IMR-90 (cell line): ENCODE measurements at regions not wholly inside any gene's neighbourhood (a gene's known extent, or its start where the extent isn't known, plus 50 kb on each side); places are given as distances from the start of the nearest gene placed in this dataset.

ENCODE experiments used
- ATAC-seq: fragments of 200-7000 bp; cut with Tn5 transposase; 2 replicates; pipeline ENCODE4 v1.9.1; 2020; ENCODE audit warnings: low read depth, mild to moderate bottlenecking, moderate library complexity
- BruUV-seq: library from RNA; stranded (reverse); fragments of 400-500 nt; replicated peaks from 2 replicates; lab custom pipeline; 2021; lab: Mats Ljungman, UMichigan
- CTCF ChIA-PET: fragments of 300-600 bp; formaldehyde crosslinking; extraction: SDS; loops from one replicate; lab custom pipeline; 2021; ENCODE audit warnings: antibody characterized with exemption; lab: Yijun Ruan, JAX
- POLR2A ChIA-PET: fragments of 300-600 bp; sonication (Branson Sonifier 250); formaldehyde crosslinking; loops from one replicate; lab custom pipeline; 2022; ENCODE audit warnings: antibody characterized with exemption; ENCODE audit not compliant: unreplicated experiment; lab: Charles Lee
- DNase-seq: peaks from one replicate; pipeline ENCODE4 v3.0.0; 2013
- H2AFZ ChIP-seq: replicated peaks from 2 replicates; pipeline ENCODE3; 2013; ENCODE audit warnings: low read length, mild to moderate bottlenecking; ENCODE audit not compliant: poor library complexity
- H2AK5ac ChIP-seq: 2 replicates; pipeline ENCODE4 v1.6.1; 2013; ENCODE audit warnings: low read depth, low read length, inconsistent platforms
- H2AK9ac ChIP-seq: replicated peaks from 2 replicates; pipeline ENCODE3; 2013; ENCODE audit warnings: mild to moderate bottlenecking, low read depth, low read length, moderate library complexity; ENCODE audit not compliant: poor library complexity
- H2BK120ac ChIP-seq: 2 replicates; pipeline ENCODE4 v1.6.1; 2013; ENCODE audit warnings: low read depth, low read length, inconsistent platforms
- H2BK15ac ChIP-seq: 3 replicates; pipeline ENCODE4 v1.6.1; 2013; ENCODE audit warnings: low read depth, low read length, inconsistent platforms
- H2BK20ac ChIP-seq: 2 replicates; pipeline ENCODE4 v1.6.1; 2013; ENCODE audit warnings: low read depth, mild to moderate bottlenecking, inconsistent platforms, low read length, moderate library complexity
- H2BK5ac ChIP-seq: 2 replicates; pipeline ENCODE4 v1.6.1; 2013; ENCODE audit warnings: mild to moderate bottlenecking, low read depth, low read length, inconsistent platforms; ENCODE audit not compliant: poor library complexity, severe bottlenecking
- H3K14ac ChIP-seq: replicated peaks from 2 replicates; pipeline ENCODE4 v1.6.1; 2013; ENCODE audit warnings: low read depth, low read length, inconsistent platforms
- H3K18ac ChIP-seq: 2 replicates; pipeline ENCODE4 v1.6.1; 2013; ENCODE audit warnings: low read depth, low read length, control low read depth
- H3K23ac ChIP-seq: 2 replicates; pipeline ENCODE4 v1.6.1; 2013; ENCODE audit warnings: low read depth, low read length, inconsistent platforms
- H3K27ac ChIP-seq: 2 replicates; pipeline ENCODE4 v1.5.1; 2013; ENCODE audit warnings: mild to moderate bottlenecking, control low read depth, low read length; ENCODE audit not compliant: insufficient read depth
- H3K27me3 ChIP-seq: 2 replicates; pipeline ENCODE4 v1.6.1; 2013; ENCODE audit warnings: low read length; ENCODE audit not compliant: control insufficient read depth, insufficient read depth
- H3K36me3 ChIP-seq: 2 replicates; pipeline ENCODE4 v1.6.1; 2013; ENCODE audit warnings: low read length, mixed read lengths; ENCODE audit not compliant: control insufficient read depth, insufficient read depth
- H3K4ac ChIP-seq: 2 replicates; pipeline ENCODE4 v1.6.1; 2013; ENCODE audit warnings: low read depth, low read length, inconsistent platforms
- H3K4me1 ChIP-seq: 2 replicates; pipeline ENCODE4 v1.6.1; 2013; ENCODE audit warnings: low read length, mixed read lengths; ENCODE audit not compliant: control insufficient read depth, insufficient read depth
- H3K4me2 ChIP-seq: 2 replicates; pipeline ENCODE4 v1.6.1; 2013; ENCODE audit warnings: low read depth, mild to moderate bottlenecking, control low read depth, low read length, moderate library complexity
- H3K4me3 ChIP-seq: 2 replicates; pipeline ENCODE4 v1.5.1; 2013; ENCODE audit warnings: low read depth, mild to moderate bottlenecking, control low read depth, low read length, moderate library complexity; ENCODE audit not compliant: insufficient read depth
- H3K56ac ChIP-seq: 2 replicates; pipeline ENCODE4 v1.6.1; 2013; ENCODE audit warnings: low read length, inconsistent platforms; ENCODE audit not compliant: insufficient read depth; ENCODE audit errors: extremely low read depth
- H3K79me1 ChIP-seq, 2 experiments: 2 replicates each; pipeline ENCODE4 v1.6.1; 2013; ENCODE audit warnings: low read length in 2 of 2, inconsistent platforms in 1 of 2, low read depth in 1 of 2
- H3K9ac ChIP-seq: 2 replicates; pipeline ENCODE4 v1.6.1; 2013; ENCODE audit warnings: low read depth, low read length, control low read depth
- H3K9me1 ChIP-seq: 2 replicates; pipeline ENCODE4 v1.6.1; 2013; ENCODE audit warnings: low read length, inconsistent platforms; ENCODE audit not compliant: insufficient read depth
- H3K9me3 ChIP-seq: 2 replicates; pipeline ENCODE4 v1.6.1; 2013; ENCODE audit warnings: low read length; ENCODE audit not compliant: control insufficient read depth, insufficient read depth
- H4K20me1 ChIP-seq: 2 replicates; pipeline ENCODE4 v1.6.1; 2013; ENCODE audit warnings: low read length, inconsistent platforms; ENCODE audit not compliant: insufficient read depth
- H4K5ac ChIP-seq: 2 replicates; pipeline ENCODE4 v1.6.1; 2013; ENCODE audit warnings: mild to moderate bottlenecking, low read depth, low read length, control low read depth
- H4K8ac ChIP-seq, 2 experiments: 2 replicates each; pipeline ENCODE4 v1.6.1; 2013; ENCODE audit warnings: low read depth in 2 of 2, low read length in 2 of 2, control low read depth in 1 of 2, inconsistent platforms in 1 of 2
- H4K91ac ChIP-seq: 2 replicates; pipeline ENCODE4 v1.6.1; 2013; ENCODE audit warnings: low read depth, low read length, inconsistent platforms; ENCODE audit not compliant: insufficient read depth
- BHLHE40 ChIP-seq: fragments of 150-350 bp; IDR thresholded peaks from 2 replicates; pipeline ENCODE4 v1.6.1; 2016; ENCODE audit warnings: mild to moderate bottlenecking, low read depth, low read length
- CEBPB ChIP-seq: IDR thresholded peaks from 2 replicates; pipeline ENCODE4 v1.6.1; 2012; ENCODE audit warnings: low read depth, low read length, improper control_type of control experiment
- CHD1 ChIP-seq: IDR thresholded peaks from 2 replicates; pipeline ENCODE4 v1.6.1; 2012; ENCODE audit warnings: low read depth, low read length, improper control_type of control experiment
- MAFK ChIP-seq: IDR thresholded peaks from 2 replicates; pipeline ENCODE4 v1.6.1; 2012; ENCODE audit warnings: low read depth, low read length, improper control_type of control experiment
- POLR2A ChIP-seq: IDR thresholded peaks from 2 replicates; pipeline ENCODE4 v1.6.1; 2012; ENCODE audit warnings: mild to moderate bottlenecking, low read depth, low read length
- SMC3 ChIP-seq: fragments of 150-350 bp; IDR thresholded peaks from 2 replicates; pipeline ENCODE4 v1.6.1; 2016; ENCODE audit warnings: low read depth, mild to moderate bottlenecking, antibody characterized with exemption, low read length, moderate library complexity
- USF2 ChIP-seq: fragments of 150-350 bp; IDR thresholded peaks from 2 replicates; pipeline ENCODE4 v1.6.1; 2017; ENCODE audit warnings: mild to moderate bottlenecking, antibody characterized with exemption, low read length, low read depth
- WGBS, 2 experiments: methylation state at CpG; one replicate each; pipeline versions ENCODE4 v1.1.5 to v1.1.7; 2013; ENCODE audit warnings: missing lambda C conversion rate in 2 of 2; ENCODE audit not compliant: insufficient read length in 1 of 2; ENCODE audit errors: extremely low coverage in 2 of 2; 5-methylcytosine and 5-hydroxymethylcytosine counted together
- dilution Hi-C: fragments of 300-500 bp; cut with HindIII; formaldehyde crosslinking; loops from one replicate; pipeline ENCODE4 v1.14.3; 2018; ENCODE audit warnings: low sequenced_read_pairs; ENCODE audit not compliant: unreplicated experiment
- in situ Hi-C: fragments of 300-500 bp; cut with MboI; formaldehyde crosslinking; loops from 3 replicates; pipeline ENCODE4 v1.14.3; 2019; ENCODE audit warnings: low sequenced_read_pairs, inconsistent platforms, mixed read lengths
- intact Hi-C: fragments of 100-400 bp; cut with micrococcal nuclease; formaldehyde crosslinking; loops from 2 replicates; pipeline ENCODE4 v1.10.0; 2022

DNA sequence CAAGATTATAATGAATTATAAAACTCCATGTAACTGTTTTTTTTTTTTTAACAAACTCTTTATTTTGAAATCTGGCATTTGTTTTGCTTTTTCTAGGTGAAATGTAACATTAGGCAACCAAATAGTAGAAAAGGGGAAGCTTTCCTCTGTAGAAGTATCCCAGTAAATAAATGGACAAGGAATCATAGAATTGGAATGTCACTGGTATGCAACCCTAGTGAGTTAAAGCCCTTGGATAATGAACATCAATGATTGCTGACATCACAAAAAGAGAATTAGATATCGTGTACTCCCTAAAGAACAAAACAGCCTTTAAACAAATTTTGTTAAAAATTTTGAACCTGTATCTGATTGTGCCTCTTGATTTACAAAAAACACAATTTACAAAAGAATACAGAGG, 93.9 kb upstream of the OGFRL1 start:
- no TSS peak for BruUV-seq
- WGBS, 2 experiments = no CpG with 5 or more reads among the region's 1 CpG
- Histone ChIP-seq H3K9ac (no peak overlapping the region), H3K56ac (no peak overlapping the region), H2AK5ac (no peak overlapping the region), H3K9me3 (no peaks in the 10 kb centered on the region), H4K8ac (no peak overlapping the region), H2AFZ (no peak overlapping the region), H4K91ac (no peak overlapping the region), H2BK15ac (no peak overlapping the region), H2BK120ac (no peak overlapping the region), H3K18ac (no peak overlapping the region), H3K4me1 (peaks cover 6% of the 10 kb centered on the region; the same call in 1 of the 2 replicates), H4K5ac (no peak overlapping the region), H3K36me3 (no peaks in the 10 kb centered on the region), H3K4me2 (peak overlapping the region; percentile 49; the same call in 1 of the 2 replicates), H3K4ac (no peak overlapping the region), H2BK20ac (no peak overlapping the region), H3K23ac (peak overlapping the region; percentile 16; the same call in 1 of the 2 replicates), H3K4me3 (no peak overlapping the region), H3K14ac (no peak overlapping the region), H3K27me3 (no peaks in the 10 kb centered on the region), H3K27ac (no peak overlapping the region), H3K9me1 (peaks cover 7% of the 10 kb centered on the region), H4K20me1 (no peaks in the 10 kb centered on the region), H3K79me1 (no peaks in the 10 kb centered on the region), H2BK5ac (peak overlapping the region; percentile 73), H2AK9ac (no peak overlapping the region)
- TF ChIP-seq BHLHE40 (no peak), POLR2A (no peak), USF2 (no peak), CHD1 (no peak), CEBPB (peak; percentile 44; the same call in 1 of the 2 replicates), MAFK (peak; percentile 94), SMC3 (no peak)
- POLR2A ChIA-PET = no interaction called here
- peak; percentile 89 for ATAC-seq
- intact Hi-C loops (no loop called here), dilution Hi-C loops (loop anchor here (25.0 kb wide), 1 partner anchor 168 kb away; no protein-coding TSS in a partner anchor), in situ Hi-C loops (loop anchor here (5.0 to 25.0 kb wide), 4 partner anchors 90 to 893 kb away; partner anchors contain the start of gene OGFRL1)
- CTCF ChIA-PET = interaction anchor here (0.6 to 0.9 kb wide), 4 partner anchors 115 to 315 kb away, joined by 3 to 8 read pairs (median 3); no protein-coding TSS in a partner anchor
- DNase-seq = peak; percentile 83
